ENCODE measurements at regions not wholly inside any gene's neighbourhood (a gene's known extent, or its start where the extent isn't known, plus 50 kb on each side); places are given as distances from the start of the nearest gene placed in this dataset.

DNA sequence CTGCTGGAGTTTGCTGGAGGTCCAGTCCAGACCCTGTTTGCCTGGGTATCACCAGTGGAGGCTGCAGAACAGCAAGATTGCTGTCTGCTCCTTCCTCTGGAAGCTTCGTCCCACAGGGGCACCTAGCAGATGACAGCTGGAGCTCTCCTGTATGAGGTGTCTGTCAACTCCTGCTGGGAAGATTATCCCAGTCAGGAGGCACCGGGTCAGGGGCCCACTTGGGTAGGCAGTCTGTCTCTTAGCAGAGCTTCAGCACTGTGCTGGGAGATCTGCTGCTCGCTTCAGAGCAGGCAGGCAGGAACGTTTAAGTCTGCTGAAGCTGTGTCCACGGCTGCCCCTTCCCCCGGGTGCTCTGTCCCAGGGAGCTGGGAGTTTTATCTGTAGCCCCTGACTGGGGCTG, 96.8 kb upstream of the SLC35F1 start:
- DNase-seq (ENCODE audit: low read depth), result no peak
- TF ChIP-seq, protein P1, sequence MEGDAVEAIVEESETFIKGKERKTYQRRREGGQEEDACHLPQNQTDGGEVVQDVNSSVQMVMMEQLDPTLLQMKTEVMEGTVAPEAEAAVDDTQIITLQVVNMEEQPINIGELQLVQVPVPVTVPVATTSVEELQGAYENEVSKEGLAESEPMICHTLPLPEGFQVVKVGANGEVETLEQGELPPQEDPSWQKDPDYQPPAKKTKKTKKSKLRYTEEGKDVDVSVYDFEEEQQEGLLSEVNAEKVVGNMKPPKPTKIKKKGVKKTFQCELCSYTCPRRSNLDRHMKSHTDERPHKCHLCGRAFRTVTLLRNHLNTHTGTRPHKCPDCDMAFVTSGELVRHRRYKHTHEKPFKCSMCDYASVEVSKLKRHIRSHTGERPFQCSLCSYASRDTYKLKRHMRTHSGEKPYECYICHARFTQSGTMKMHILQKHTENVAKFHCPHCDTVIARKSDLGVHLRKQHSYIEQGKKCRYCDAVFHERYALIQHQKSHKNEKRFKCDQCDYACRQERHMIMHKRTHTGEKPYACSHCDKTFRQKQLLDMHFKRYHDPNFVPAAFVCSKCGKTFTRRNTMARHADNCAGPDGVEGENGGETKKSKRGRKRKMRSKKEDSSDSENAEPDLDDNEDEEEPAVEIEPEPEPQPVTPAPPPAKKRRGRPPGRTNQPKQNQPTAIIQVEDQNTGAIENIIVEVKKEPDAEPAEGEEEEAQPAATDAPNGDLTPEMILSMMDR (conservative IDR thresholded peaks at IDR 0.05; ENCODE audit: low read length), result no peak
- H3K4me3 ChIP-seq (ENCODE audit: low read length), result no peak overlapping the region

DNA sequence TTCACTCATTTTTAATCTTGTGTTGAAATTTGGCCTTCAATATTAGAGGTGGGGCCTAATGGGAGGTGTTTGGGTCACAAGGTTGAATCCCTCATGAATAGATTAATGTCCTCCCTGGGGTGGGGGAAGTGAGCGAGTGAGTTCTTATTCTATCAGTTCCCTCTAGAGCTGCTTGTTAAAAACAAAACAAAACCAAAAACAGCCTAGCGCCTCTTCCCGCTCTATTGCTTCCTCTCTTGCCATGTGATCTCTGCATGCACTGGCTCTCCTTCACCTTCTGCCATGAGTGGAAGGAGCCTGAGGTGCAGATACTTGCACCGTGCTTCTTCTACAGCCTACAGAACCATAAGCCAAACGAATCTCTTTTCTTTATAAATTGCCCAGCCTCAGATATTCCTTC, 89.6 kb upstream of the SLC35F1 start:
- TF ChIP-seq, protein P1 (conservative IDR thresholded peaks at IDR 0.05; ENCODE audit: low read length), result no peak
- no peak overlapping the region for H3K4me3 ChIP-seq (ENCODE audit: low read length)
- no peak for DNase-seq (ENCODE audit: low read depth)

- TF ChIP-seq, protein P1 (conservative IDR thresholded peaks at IDR 0.05; ENCODE audit: low read length), result no peak
- DNase-seq (ENCODE audit: low read depth), result no peak
- H3K4me3 ChIP-seq (ENCODE audit: low read length), result no peak overlapping the region
Measured at GRCh38 chr6:117817992-117818391, 89.1 kb upstream of the SLC35F1 start.

GRCh38 chr6:117818449-117818848, 88.6 kb upstream of the SLC35F1 start:
- no peak overlapping the region for H3K4me3 ChIP-seq (ENCODE audit: low read length)
- TF ChIP-seq, protein P1 (conservative IDR thresholded peaks at IDR 0.05; ENCODE audit: low read length), result no peak
- no peak for DNase-seq (ENCODE audit: low read depth)

DNA sequence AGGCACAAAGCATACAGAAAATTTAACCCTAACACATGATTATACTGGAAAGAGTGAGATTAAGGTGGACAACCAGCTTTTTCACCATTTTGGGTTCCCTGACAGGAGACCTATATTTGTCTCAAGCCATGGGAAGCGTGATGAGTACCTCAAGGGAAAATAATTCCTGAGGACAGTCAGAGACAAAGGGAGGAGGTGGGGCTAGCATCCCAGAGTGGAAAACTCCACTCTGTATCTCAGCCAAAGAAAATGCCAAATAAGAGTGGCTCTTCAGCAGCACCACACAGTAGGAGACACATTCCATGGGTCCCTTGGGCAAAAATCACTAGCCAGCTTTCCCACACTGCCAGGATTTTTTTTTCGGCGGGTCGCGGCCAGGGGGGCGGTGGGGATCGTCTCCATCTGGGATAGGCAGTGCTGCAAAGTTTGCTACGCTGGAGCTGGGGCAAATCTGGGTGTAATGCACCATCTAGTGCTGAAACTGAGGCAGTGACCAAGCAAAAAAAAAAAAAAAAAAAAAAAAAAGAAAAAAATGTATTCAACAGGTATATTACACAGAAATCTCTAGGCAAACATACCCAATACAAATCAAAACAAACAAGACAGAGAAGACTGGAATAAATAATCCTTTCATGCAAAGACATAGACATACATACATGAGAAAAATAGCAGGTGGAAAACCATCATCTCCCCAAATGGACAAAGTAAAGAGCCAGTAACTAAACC, 77.3 kb upstream of the SLC35F1 start:
- TF ChIP-seq, protein P1 (conservative IDR thresholded peaks at IDR 0.05; ENCODE audit: low read length), result peak; percentile 45
- peak overlapping the region; percentile 14; the same call in 1 of the 2 replicates for H3K4me3 ChIP-seq (ENCODE audit: low read length)
- DNase-seq (ENCODE audit: low read depth), result peak; percentile 4

DNA sequence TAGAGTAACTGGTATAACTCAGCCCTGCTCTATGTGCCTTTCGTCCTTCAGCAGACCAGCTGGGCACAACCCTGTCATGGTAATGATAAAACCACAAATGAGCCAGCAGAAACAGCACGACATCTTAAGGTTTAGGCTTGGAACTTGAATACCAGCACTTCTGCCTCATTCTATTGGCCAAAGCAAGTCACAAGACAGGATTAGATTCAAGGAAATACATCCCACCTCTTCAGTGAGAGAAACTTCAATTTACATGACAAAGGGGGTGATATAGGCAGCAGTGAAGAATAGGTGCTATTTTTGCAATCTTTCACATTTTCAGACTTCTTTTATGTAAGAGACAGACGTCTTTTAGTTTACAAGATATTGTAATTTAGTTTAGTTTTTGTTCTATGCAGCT, 69.8 kb upstream of the SLC35F1 start:
- DNase-seq (ENCODE audit: low read depth), result no peak
- TF ChIP-seq, protein P1 (conservative IDR thresholded peaks at IDR 0.05; ENCODE audit: low read length), result no peak
- no peak overlapping the region for H3K4me3 ChIP-seq (ENCODE audit: low read length)

GRCh38 chr6:117840541-117840983, 66.5 kb upstream of the SLC35F1 start:
- TF ChIP-seq, protein P1 (conservative IDR thresholded peaks at IDR 0.05; ENCODE audit: low read length), result peak; percentile 34

More at GRCh38 chr6:117840541-117840983, 66.5 kb upstream of the SLC35F1 start:
- H3K4me3 ChIP-seq (ENCODE audit: low read length), result no peak overlapping the region
- DNase-seq (ENCODE audit: low read depth), result peak; percentile 33

Measured in AG10803 (cell line).